Osteoblast (primary cell): ENCODE measurements at regions not wholly inside any gene's neighbourhood (a gene's known extent, or its start where the extent isn't known, plus 50 kb on each side); places are given as distances from the start of the nearest gene placed in this dataset.
A peak's percentile ranks its signal among the peaks of the same experiment; 100 is the strongest.

Experiments used
- DNase-seq: peaks from one replicate; pipeline ENCODE4 v3.0.0; 2011; ENCODE audit warnings: low spot score, mixed read lengths; ENCODE audit not compliant: insufficient read length; ENCODE audit errors: missing footprints
- H2AFZ ChIP-seq: 2 replicates; pipeline ENCODE4 v1.6.0; 2011; ENCODE audit warnings: mild to moderate bottlenecking, low read length
- H3K27ac ChIP-seq: 2 replicates; pipeline ENCODE4 v1.5.1; 2011; ENCODE audit warnings: mild to moderate bottlenecking, low read depth, low read length, moderate library complexity
- H3K27me3 ChIP-seq: 2 replicates; pipeline ENCODE4 v1.6.0; 2012; ENCODE audit warnings: mild to moderate bottlenecking, control low read depth, inconsistent platforms, low read length, moderate library complexity; ENCODE audit not compliant: insufficient read depth
- H3K36me3 ChIP-seq: 2 replicates; pipeline ENCODE4 v1.5.1; 2011; ENCODE audit warnings: mild to moderate bottlenecking, low read length, control low read depth, moderate library complexity; ENCODE audit not compliant: insufficient read depth
- H3K4me1 ChIP-seq: 2 replicates; pipeline ENCODE4 v1.5.1; 2011; ENCODE audit warnings: mild to moderate bottlenecking, low read length, control low read depth, moderate library complexity; ENCODE audit not compliant: insufficient read depth
- H3K4me2 ChIP-seq: 2 replicates; pipeline ENCODE4 v1.6.0; 2011; ENCODE audit warnings: mild to moderate bottlenecking, low read length; ENCODE audit not compliant: insufficient read depth
- H3K4me3 ChIP-seq: fragments of 200-600 bp; sonication (generic); 3 replicates; pipeline ENCODE4 v1.5.1; 2012; ENCODE audit warnings: mild to moderate bottlenecking, low read length, inconsistent platforms; ENCODE audit not compliant: insufficient read depth
- H3K79me2 ChIP-seq: 2 replicates; pipeline ENCODE4 v1.6.0; 2012; ENCODE audit warnings: mild to moderate bottlenecking, low read length, control low read depth, inconsistent platforms; ENCODE audit not compliant: insufficient read depth
- H3K9me3 ChIP-seq: 2 replicates; pipeline ENCODE4 v1.5.1; 2011; ENCODE audit warnings: low read depth, low read length, control low read depth
- H4K20me1 ChIP-seq: 2 replicates; pipeline ENCODE4 v1.6.0; 2012; ENCODE audit warnings: mild to moderate bottlenecking, low read length, control low read depth; ENCODE audit not compliant: insufficient read depth
- TF ChIP-seq, protein P1 (sequence below): IDR thresholded peaks from 2 replicates; pipeline ENCODE4 v1.5.1; 2011; ENCODE audit warnings: mild to moderate bottlenecking, low read depth, low read length, moderate library complexity; ENCODE audit errors: extremely low read depth

DNA sequence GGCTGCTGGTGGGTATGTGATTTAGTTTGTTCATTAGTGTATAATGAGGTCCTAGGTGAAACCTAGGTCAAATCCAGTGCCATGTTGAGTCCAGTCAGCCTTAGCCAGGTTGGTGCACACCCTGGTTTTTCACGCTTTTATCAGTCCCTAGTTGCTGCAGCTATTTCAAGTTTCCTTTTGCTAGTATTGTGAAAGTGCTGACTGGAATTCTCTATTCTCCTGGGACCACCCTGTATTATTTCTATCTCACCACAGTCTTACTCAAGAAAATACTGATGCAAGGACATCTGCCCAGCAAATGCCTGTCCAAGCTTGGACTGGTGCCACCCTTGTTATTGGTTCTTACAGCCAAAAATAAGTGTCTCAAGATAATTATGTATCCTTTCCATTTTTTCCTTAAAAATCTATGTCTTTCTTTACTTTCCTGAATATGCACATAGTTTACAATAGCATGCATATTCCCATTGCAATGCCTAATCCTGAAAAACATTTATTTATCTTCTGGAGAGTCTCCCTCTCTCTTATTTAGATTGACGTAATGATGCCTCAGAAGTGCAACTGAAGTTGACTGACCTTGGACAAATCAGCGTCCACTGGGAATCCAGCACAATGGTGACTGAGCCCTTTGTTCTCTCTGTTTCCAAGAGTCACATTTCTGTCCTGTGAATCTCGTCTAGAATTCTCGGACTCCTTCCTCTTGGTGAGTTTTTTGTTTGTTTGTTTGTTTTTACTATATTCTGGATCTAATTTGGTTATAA, 1075.0 kb downstream of the CDH9 start:
- H3K27me3 ChIP-seq: no peaks in the 10 kb centered on the region
- peaks cover 5% of the 10 kb centered on the region for H3K9me3 ChIP-seq
- H3K4me3 ChIP-seq: no peak overlapping the region
- H2AFZ ChIP-seq: no peak overlapping the region
- no peaks in the 10 kb centered on the region for H3K79me2 ChIP-seq
- no peak overlapping the region for H3K27ac ChIP-seq
- H3K4me1 ChIP-seq: no peaks in the 10 kb centered on the region
- no peak overlapping the region for H3K4me2 ChIP-seq
- H3K36me3 ChIP-seq: no peaks in the 10 kb centered on the region
- TF ChIP-seq, protein P1, sequence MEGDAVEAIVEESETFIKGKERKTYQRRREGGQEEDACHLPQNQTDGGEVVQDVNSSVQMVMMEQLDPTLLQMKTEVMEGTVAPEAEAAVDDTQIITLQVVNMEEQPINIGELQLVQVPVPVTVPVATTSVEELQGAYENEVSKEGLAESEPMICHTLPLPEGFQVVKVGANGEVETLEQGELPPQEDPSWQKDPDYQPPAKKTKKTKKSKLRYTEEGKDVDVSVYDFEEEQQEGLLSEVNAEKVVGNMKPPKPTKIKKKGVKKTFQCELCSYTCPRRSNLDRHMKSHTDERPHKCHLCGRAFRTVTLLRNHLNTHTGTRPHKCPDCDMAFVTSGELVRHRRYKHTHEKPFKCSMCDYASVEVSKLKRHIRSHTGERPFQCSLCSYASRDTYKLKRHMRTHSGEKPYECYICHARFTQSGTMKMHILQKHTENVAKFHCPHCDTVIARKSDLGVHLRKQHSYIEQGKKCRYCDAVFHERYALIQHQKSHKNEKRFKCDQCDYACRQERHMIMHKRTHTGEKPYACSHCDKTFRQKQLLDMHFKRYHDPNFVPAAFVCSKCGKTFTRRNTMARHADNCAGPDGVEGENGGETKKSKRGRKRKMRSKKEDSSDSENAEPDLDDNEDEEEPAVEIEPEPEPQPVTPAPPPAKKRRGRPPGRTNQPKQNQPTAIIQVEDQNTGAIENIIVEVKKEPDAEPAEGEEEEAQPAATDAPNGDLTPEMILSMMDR: no peak
- no peaks in the 10 kb centered on the region for H4K20me1 ChIP-seq
- DNase-seq: peak; percentile 17

DNA sequence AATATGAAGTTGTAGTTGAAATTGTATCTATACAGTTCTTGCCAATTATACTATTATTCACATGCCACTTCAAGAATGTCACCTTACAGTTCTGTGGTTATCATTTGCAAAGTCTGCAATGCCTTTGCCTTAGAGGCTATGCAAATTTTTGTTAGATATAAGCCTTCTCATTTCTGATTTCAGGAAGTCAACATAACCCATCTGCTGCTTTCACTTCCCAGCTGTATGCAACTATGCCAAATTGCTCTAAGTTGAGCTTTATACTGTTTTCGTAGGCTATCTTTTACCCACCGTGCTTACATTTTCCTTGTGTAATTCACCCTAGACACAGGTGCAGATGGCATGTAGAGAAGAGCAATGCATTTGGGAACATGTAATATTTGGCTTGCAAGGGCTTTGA, 1083.0 kb downstream of the CDH9 start:
- Histone ChIP-seq H4K20me1 (no peaks in the 10 kb centered on the region), H3K27ac (no peak overlapping the region), H3K36me3 (no peaks in the 10 kb centered on the region), H2AFZ (no peak overlapping the region), H3K79me2 (no peaks in the 10 kb centered on the region), H3K9me3 (peaks cover 10% of the 10 kb centered on the region), H3K4me1 (no peaks in the 10 kb centered on the region), H3K27me3 (no peaks in the 10 kb centered on the region), H3K4me2 (no peak overlapping the region), H3K4me3 (no peak overlapping the region)
- DNase-seq: no peak
- TF ChIP-seq, protein P1: no peak

DNA sequence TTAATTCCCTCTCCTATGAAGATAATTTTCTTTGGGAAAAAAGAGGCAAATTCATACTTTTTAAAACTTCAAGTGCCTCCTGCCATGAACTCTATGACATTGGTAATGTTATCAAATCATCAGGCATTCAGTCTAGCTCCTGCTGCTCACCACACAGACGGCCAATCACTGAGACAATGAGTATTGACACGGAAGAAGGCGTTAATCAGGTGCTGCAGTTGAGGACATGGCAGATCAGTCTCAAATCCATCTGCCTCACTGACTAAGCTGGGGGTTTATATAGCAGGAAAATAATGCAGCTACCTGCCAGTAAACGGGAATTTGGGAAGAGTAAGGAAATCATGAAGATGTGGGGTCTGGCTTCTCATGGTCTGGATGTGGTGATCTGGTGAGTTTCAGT, 1087.7 kb downstream of the CDH9 start:
- no peak overlapping the region for H3K27ac ChIP-seq
- TF ChIP-seq, protein P1: no peak
- no peak overlapping the region for H3K4me2 ChIP-seq
- H3K36me3 ChIP-seq: no peaks in the 10 kb centered on the region
- no peaks in the 10 kb centered on the region for H3K27me3 ChIP-seq
- H3K4me3 ChIP-seq: no peak overlapping the region
- H3K79me2 ChIP-seq: no peaks in the 10 kb centered on the region
- DNase-seq: no peak
- peaks cover 10% of the 10 kb centered on the region for H3K9me3 ChIP-seq
- no peaks in the 10 kb centered on the region for H4K20me1 ChIP-seq
- H3K4me1 ChIP-seq: no peaks in the 10 kb centered on the region
- H2AFZ ChIP-seq: no peak overlapping the region

DNA sequence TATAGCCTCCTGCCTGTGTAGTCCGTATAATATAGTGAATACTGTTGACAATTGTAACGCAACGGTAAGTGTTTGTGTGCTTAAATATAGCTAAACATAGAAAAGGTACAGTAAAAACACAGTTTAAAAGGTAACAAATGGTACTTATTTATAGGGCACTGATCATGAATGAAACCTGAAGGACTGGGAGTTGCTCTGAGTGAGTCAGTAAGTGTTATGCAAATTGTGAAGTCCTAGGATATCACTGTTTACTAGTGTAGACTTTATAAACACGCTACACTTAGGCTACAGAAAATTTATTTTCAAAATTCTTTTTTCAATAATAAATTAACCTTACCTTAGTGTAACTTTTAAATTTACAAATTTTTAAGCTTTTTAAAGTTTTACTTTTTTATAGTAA, 1090.1 kb downstream of the CDH9 start:
- no peaks in the 10 kb centered on the region for H3K36me3 ChIP-seq
- H3K4me2 ChIP-seq: no peak overlapping the region
- no peaks in the 10 kb centered on the region for H3K79me2 ChIP-seq
- H3K27ac ChIP-seq: no peak overlapping the region
- H3K27me3 ChIP-seq: no peaks in the 10 kb centered on the region
- DNase-seq: no peak
- H3K9me3 ChIP-seq: peaks cover 10% of the 10 kb centered on the region
- H2AFZ ChIP-seq: no peak overlapping the region
- no peaks in the 10 kb centered on the region for H3K4me1 ChIP-seq
- TF ChIP-seq, protein P1: no peak
- no peaks in the 10 kb centered on the region for H4K20me1 ChIP-seq
- H3K4me3 ChIP-seq: no peak overlapping the region
